ENCODE measurements at regions not wholly inside any gene's neighbourhood (a gene's known extent, or its start where the extent isn't known, plus 50 kb on each side); places are given as distances from the start of the nearest gene placed in this dataset.

DNA sequence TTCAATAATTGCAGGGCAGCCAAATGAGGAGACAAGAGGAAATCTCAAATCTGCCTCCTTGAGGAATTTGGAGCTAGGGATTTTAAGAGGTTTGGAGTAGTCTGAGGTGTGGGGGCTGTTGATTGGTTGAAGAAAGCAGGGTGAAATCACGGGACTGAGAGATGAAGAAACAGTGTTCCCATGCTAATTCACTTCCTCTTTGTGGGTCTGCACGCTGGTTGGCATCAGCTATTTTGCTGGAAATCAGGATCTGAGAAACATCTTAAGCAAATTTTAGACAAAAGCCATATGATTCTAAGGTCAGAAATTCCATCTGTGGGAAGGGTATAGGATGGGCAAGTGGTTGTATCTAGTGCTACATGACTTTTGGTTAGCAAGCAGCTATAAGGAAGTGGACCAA is 107.1 kb upstream of the PAXBP1 start:
- TF ChIP-seq, protein P1, sequence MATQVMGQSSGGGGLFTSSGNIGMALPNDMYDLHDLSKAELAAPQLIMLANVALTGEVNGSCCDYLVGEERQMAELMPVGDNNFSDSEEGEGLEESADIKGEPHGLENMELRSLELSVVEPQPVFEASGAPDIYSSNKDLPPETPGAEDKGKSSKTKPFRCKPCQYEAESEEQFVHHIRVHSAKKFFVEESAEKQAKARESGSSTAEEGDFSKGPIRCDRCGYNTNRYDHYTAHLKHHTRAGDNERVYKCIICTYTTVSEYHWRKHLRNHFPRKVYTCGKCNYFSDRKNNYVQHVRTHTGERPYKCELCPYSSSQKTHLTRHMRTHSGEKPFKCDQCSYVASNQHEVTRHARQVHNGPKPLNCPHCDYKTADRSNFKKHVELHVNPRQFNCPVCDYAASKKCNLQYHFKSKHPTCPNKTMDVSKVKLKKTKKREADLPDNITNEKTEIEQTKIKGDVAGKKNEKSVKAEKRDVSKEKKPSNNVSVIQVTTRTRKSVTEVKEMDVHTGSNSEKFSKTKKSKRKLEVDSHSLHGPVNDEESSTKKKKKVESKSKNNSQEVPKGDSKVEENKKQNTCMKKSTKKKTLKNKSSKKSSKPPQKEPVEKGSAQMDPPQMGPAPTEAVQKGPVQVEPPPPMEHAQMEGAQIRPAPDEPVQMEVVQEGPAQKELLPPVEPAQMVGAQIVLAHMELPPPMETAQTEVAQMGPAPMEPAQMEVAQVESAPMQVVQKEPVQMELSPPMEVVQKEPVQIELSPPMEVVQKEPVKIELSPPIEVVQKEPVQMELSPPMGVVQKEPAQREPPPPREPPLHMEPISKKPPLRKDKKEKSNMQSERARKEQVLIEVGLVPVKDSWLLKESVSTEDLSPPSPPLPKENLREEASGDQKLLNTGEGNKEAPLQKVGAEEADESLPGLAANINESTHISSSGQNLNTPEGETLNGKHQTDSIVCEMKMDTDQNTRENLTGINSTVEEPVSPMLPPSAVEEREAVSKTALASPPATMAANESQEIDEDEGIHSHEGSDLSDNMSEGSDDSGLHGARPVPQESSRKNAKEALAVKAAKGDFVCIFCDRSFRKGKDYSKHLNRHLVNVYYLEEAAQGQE (IDR thresholded peaks at IDR 0.05; ENCODE audit: low read depth), result no peak
- TF ChIP-seq, protein P2, sequence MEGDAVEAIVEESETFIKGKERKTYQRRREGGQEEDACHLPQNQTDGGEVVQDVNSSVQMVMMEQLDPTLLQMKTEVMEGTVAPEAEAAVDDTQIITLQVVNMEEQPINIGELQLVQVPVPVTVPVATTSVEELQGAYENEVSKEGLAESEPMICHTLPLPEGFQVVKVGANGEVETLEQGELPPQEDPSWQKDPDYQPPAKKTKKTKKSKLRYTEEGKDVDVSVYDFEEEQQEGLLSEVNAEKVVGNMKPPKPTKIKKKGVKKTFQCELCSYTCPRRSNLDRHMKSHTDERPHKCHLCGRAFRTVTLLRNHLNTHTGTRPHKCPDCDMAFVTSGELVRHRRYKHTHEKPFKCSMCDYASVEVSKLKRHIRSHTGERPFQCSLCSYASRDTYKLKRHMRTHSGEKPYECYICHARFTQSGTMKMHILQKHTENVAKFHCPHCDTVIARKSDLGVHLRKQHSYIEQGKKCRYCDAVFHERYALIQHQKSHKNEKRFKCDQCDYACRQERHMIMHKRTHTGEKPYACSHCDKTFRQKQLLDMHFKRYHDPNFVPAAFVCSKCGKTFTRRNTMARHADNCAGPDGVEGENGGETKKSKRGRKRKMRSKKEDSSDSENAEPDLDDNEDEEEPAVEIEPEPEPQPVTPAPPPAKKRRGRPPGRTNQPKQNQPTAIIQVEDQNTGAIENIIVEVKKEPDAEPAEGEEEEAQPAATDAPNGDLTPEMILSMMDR (IDR thresholded peaks at IDR 0.05 in 2 of 3, conservative IDR thresholded peaks at IDR 0.05 in 1 of 3; ENCODE audit: borderline replicate concordance in 1 of 3, insufficient read depth in 1 of 3, low read depth in 2 of 3, low read length in 2 of 3), result no peak
- TF ChIP-seq SIN3A (IDR thresholded peaks at IDR 0.05; ENCODE audit: low read depth), result no peak

All from HCT116 (cell line).